Sigmoid colon (tissue), 6 donors: ENCODE measurements at regions not wholly inside any gene's neighbourhood (a gene's known extent, or its start where the extent isn't known, plus 50 kb on each side); places are given as distances from the start of the nearest gene placed in this dataset.

ENCODE experiments used
- DNase-seq: peaks from one replicate; pipeline ENCODE4 v3.0.0-alpha.2; 2019
- H3K27ac ChIP-seq, 4 donors: fragments of 200-600 bp; sonication (generic); one replicate each; pipeline ENCODE4 v1.5.1; 2016 to 2019; ENCODE audit warnings: mild to moderate bottlenecking in 1 of 4
- H3K27me3 ChIP-seq, 3 donors: fragments of 200-600 bp; sonication (generic); one replicate each; pipeline ENCODE4 v1.5.1; 2019; ENCODE audit warnings: mild to moderate bottlenecking in 1 of 3
- H3K36me3 ChIP-seq, 4 donors: fragments of 200-600 bp; sonication (generic); one replicate each; pipeline ENCODE4 v1.5.1; 2016 to 2019
- H3K4me1 ChIP-seq, 4 donors: fragments of 200-600 bp; sonication (generic); one replicate each; pipeline ENCODE4 v1.5.1; 2017 to 2019
- H3K4me3 ChIP-seq, 4 donors: fragments of 200-600 bp; sonication (generic); one replicate each; pipeline ENCODE4 v1.5.1; 2017 to 2019; ENCODE audit warnings: mild to moderate bottlenecking in 2 of 4, moderate library complexity in 1 of 4
- H3K9me3 ChIP-seq, 4 donors: fragments of 200-600 bp in 3 of 4; sonication (generic) in 3 of 4; one replicate each; pipeline versions ENCODE4 v1.5.1 to v1.6.1; 2013 to 2019
- EP300 ChIP-seq, 4 donors: sonication (generic); formaldehyde crosslinking; IDR thresholded peaks; one replicate each; pipeline ENCODE4 v1.6.1; 2017; ENCODE audit warnings: antibody characterized with exemption in 4 of 4
- POLR2A ChIP-seq, 2 donors: fragments of 450-650 bp; IDR thresholded peaks; one replicate each; pipeline ENCODE4 v1.6.1; 2016; ENCODE audit warnings: antibody characterized with exemption in 2 of 2, mild to moderate bottlenecking in 2 of 2, moderate library complexity in 2 of 2
- POLR2AphosphoS5 ChIP-seq, 4 donors: sonication (generic); formaldehyde crosslinking; IDR thresholded peaks; one replicate each; pipeline ENCODE4 v1.6.1; 2017; ENCODE audit warnings: antibody characterized with exemption in 4 of 4
- WGBS, 2 donors: extraction: QIAGEN DNeasy Blood & Tissue Kit; methylation state at CpG; one replicate each; pipeline ENCODE4 v1.1.7; 2013; 5-methylcytosine and 5-hydroxymethylcytosine counted together
- intact Hi-C: fragments of 100-400 bp; cut with DNase I; formaldehyde crosslinking; loops from one replicate; pipeline ENCODE4 v1.15.1; 2023
- TF ChIP-seq, protein P1 (sequence below), 4 experiments: fragments of 450-650 bp in 3 of 4; fragments of 200-600 bp in 1 of 4; IDR thresholded peaks; one replicate each; pipeline ENCODE4 v1.5.1; 2016 to 2019; ENCODE audit warnings: antibody characterized with exemption in 4 of 4, mild to moderate bottlenecking in 3 of 4, moderate library complexity in 2 of 4
- donor health status: healthy with polysubstance abuse.
- donor health status: healthy.

DNA sequence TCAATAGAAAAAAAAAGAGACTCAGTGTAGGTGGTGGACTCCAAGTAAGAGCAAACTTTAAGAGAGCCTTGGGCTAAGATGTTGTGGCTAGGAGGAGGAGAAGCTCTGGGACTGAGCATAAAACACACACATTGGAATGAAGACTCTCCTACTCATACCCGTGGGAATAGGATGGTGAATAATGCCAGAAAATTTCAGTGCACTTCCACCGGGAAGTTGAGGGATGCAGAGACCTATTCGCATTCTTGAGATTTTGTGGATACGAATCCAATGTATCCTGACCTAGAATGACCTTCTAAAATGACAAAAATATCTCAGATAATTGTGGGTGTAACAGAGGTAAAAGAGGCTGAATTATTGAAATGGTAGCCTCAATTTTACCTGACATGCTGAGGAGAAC is 388.7 kb upstream of the SGO1 start:
- Histone ChIP-seq H3K27ac (no peak overlapping the region), H3K4me1 (no peaks in the 10 kb centered on the region), H3K9me3 (peaks cover 0 to 3% (median under 1%) of the 10 kb centered on the region in 4 donors), H3K4me3 (no peak overlapping the region), H3K36me3 (no peaks in the 10 kb centered on the region), H3K27me3 (no peaks in the 10 kb centered on the region)
- intact Hi-C loops: no loop called here
- DNase-seq: no peak
- no peak for TF ChIP-seq POLR2A (IDR thresholded peaks at IDR 0.05)
- TF ChIP-seq EP300 (IDR thresholded peaks at IDR 0.05): no peak
- TF ChIP-seq, protein P1, sequence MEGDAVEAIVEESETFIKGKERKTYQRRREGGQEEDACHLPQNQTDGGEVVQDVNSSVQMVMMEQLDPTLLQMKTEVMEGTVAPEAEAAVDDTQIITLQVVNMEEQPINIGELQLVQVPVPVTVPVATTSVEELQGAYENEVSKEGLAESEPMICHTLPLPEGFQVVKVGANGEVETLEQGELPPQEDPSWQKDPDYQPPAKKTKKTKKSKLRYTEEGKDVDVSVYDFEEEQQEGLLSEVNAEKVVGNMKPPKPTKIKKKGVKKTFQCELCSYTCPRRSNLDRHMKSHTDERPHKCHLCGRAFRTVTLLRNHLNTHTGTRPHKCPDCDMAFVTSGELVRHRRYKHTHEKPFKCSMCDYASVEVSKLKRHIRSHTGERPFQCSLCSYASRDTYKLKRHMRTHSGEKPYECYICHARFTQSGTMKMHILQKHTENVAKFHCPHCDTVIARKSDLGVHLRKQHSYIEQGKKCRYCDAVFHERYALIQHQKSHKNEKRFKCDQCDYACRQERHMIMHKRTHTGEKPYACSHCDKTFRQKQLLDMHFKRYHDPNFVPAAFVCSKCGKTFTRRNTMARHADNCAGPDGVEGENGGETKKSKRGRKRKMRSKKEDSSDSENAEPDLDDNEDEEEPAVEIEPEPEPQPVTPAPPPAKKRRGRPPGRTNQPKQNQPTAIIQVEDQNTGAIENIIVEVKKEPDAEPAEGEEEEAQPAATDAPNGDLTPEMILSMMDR (IDR thresholded peaks at IDR 0.05): no peak
- TF ChIP-seq POLR2AphosphoS5 (IDR thresholded peaks at IDR 0.05): no peak
- WGBS, 2 donors: 91 to 93% methylated on average over 4 of the region's 4 CpGs

DNA sequence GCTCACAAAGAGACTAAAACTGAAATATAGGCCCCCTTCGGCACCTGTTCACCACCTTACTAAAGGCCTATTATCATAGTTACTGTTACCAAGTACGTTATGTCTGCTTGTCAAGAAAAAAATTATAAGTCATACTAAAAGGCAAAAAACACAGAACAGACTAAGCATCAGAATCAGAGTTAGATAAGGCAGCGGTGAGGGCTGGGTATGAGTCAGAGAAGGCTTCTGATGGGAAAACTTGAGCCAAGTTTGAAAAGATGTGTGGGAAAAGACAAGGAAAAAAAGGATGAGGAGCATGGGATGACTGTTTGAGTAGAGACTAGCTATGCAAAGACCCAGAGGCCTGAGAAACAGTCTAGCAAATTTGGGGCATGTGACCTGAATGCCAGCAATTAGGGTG is 387.2 kb upstream of the SGO1 start:
- intact Hi-C loops: no loop called here
- no peaks in the 10 kb centered on the region for H3K36me3 ChIP-seq
- no peak overlapping the region for H3K4me3 ChIP-seq
- DNase-seq: no peak
- no peak overlapping the region for H3K27ac ChIP-seq
- no peaks in the 10 kb centered on the region for H3K4me1 ChIP-seq
- TF ChIP-seq POLR2A (IDR thresholded peaks at IDR 0.05): no peak
- TF ChIP-seq, protein P1 (IDR thresholded peaks at IDR 0.05): no peak
- TF ChIP-seq EP300 (IDR thresholded peaks at IDR 0.05): no peak
- H3K9me3 ChIP-seq: peaks cover 0 to 3% (median under 1%) of the 10 kb centered on the region in 4 donors
- no peaks in the 10 kb centered on the region for H3K27me3 ChIP-seq
- 84 to 88% methylated on average over 3 of the region's 3 CpGs for WGBS, 2 donors

DNA sequence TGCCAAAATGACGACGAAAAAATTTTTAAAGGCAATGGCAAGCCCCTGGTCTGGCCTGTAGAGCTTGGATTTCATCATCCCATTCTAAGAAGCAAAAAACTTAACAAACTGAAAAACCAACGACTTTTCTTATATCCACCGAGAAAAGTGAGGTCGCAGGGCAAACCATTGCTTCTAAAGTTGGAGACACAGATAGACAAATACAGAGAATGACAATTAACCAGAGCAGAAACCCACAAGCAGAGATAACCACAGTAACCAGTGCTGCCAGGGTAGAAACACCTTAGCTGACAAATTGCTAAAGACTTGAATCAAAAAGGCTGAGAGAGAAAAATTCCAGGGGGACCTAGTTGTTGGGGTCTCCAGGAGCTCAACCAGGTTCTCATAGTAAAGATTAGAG is 386.5 kb upstream of the SGO1 start:
- Histone ChIP-seq H3K27me3 (no peaks in the 10 kb centered on the region), H3K4me3 (no peak overlapping the region), H3K9me3 (peaks cover 0 to under 1% (median 0%) of the 10 kb centered on the region in 4 donors), H3K27ac (no peak overlapping the region), H3K36me3 (no peaks in the 10 kb centered on the region), H3K4me1 (no peaks in the 10 kb centered on the region)
- TF ChIP-seq EP300 (IDR thresholded peaks at IDR 0.05) (no peak), POLR2AphosphoS5 (IDR thresholded peaks at IDR 0.05) (no peak), POLR2A (IDR thresholded peaks at IDR 0.05) (no peak)
- TF ChIP-seq, protein P1 (IDR thresholded peaks at IDR 0.05): no peak
- intact Hi-C loops: no loop called here
- WGBS, 2 donors: 90 to 91% methylated on average over 5 of the region's 5 CpGs
- no peak for DNase-seq

DNA sequence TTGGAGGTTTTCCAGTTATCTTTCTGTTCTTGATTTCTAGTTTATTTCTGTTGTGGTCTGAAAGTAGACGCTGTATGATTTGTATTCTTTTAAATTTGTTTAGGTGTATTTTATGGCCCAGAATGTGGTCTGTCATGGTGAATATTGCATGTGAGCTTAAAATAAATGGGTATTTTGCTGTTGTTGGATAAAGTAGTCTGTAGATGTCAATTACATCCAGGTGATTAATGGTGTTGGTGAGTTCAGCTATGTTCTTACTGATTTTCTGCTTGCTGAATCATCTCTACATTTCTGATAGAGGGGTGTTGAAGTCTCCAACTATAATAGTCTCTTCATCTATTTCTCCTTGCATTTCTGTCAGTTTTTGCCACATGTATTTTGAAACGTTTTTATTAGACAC is 383.3 kb upstream of the SGO1 start:
- no peak for TF ChIP-seq EP300 (IDR thresholded peaks at IDR 0.05)
- no peak for TF ChIP-seq POLR2AphosphoS5 (IDR thresholded peaks at IDR 0.05)
- TF ChIP-seq POLR2A (IDR thresholded peaks at IDR 0.05): no peak
- TF ChIP-seq, protein P1 (IDR thresholded peaks at IDR 0.05): no peak
- WGBS, 2 donors: 19 to 27% methylated on average over 2 of the region's 2 CpGs
- no peak for DNase-seq
- Histone ChIP-seq H3K4me1 (no peaks in the 10 kb centered on the region), H3K27me3 (no peaks in the 10 kb centered on the region), H3K9me3 (no peaks in the 10 kb centered on the region), H3K36me3 (no peaks in the 10 kb centered on the region), H3K27ac (no peak overlapping the region), H3K4me3 (no peak overlapping the region)
- intact Hi-C loops: no loop called here

DNA sequence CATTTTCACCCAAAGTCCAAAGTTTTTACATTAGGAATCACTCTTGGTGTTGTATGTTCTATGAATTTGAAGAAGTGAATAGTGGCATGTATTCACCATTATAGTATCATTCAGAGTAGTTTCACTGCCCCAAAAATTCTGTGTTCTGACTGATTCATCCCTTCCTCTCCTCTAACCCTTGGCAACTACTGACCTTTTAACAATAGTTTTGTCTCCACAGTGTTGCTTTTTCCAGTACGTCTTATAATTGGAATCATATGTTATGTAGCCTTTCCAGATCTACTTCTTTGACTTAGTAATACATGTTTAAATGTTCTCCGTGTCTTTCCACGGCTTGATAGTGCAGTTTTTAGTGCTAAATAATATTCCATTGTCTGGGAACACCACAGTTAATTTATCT is 379.0 kb upstream of the SGO1 start:
- no peak for DNase-seq
- H3K36me3 ChIP-seq: no peaks in the 10 kb centered on the region
- WGBS, 2 donors: 58 to 83% methylated on average over 3 of the region's 3 CpGs
- no peak overlapping the region for H3K27ac ChIP-seq
- H3K4me1 ChIP-seq: no peaks in the 10 kb centered on the region
- TF ChIP-seq, protein P1 (IDR thresholded peaks at IDR 0.05): no peak
- TF ChIP-seq POLR2AphosphoS5 (IDR thresholded peaks at IDR 0.05) (no peak), EP300 (IDR thresholded peaks at IDR 0.05) (no peak), POLR2A (IDR thresholded peaks at IDR 0.05) (no peak)
- H3K27me3 ChIP-seq: no peaks in the 10 kb centered on the region
- intact Hi-C loops: no loop called here
- no peak overlapping the region for H3K4me3 ChIP-seq
- no peaks in the 10 kb centered on the region for H3K9me3 ChIP-seq
